Activated T-cell treated with anti-CD3 and anti-CD28 coated beads, Interleukin-2, amount 50 U/mL, for 24 hours (primary cell): ENCODE measurements at regions not wholly inside any gene's neighbourhood (a gene's known extent, or its start where the extent isn't known, plus 50 kb on each side); places are given as distances from the start of the nearest gene placed in this dataset.

Experiments used
- DNase-seq: peaks from one replicate; pipeline ENCODE4 v3.0.0-alpha.2; 2020
- H3K27ac Mint-ChIP-seq: 2 replicates; pipeline ENCODE4 v1.8.0; 2020; ENCODE audit warnings: mild to moderate bottlenecking, mixed read lengths
- H3K27me3 Mint-ChIP-seq: 2 replicates; pipeline ENCODE4 v1.8.0; 2020; ENCODE audit warnings: mixed read lengths
- H3K36me3 Mint-ChIP-seq: 2 replicates; pipeline ENCODE4 v1.8.0; 2020; ENCODE audit warnings: low read depth, mixed read lengths
- H3K4me1 Mint-ChIP-seq: 2 replicates; pipeline ENCODE4 v1.8.0; 2020; ENCODE audit warnings: low read depth, mixed read lengths
- H3K4me3 Mint-ChIP-seq: 2 replicates; pipeline ENCODE4 v1.8.0; 2020; ENCODE audit warnings: mild to moderate bottlenecking, moderate library complexity, mixed read lengths
- H3K9me3 Mint-ChIP-seq: 2 replicates; pipeline ENCODE4 v1.8.0; 2020; ENCODE audit warnings: mixed read lengths

GRCh38 chr15:94177112-94177511 lies 54.2 kb upstream of the MCTP2 start:
- Mint-ChIP-seq H3K27ac (peak overlapping the region; percentile 4), H3K4me1 (peaks cover 37% of the 10 kb centered on the region), H3K9me3 (peaks cover 4% of the 10 kb centered on the region), H3K4me3 (no peak overlapping the region), H3K27me3 (peaks cover 22% of the 10 kb centered on the region), H3K36me3 (no peaks in the 10 kb centered on the region)
- no peak for DNase-seq

DNA sequence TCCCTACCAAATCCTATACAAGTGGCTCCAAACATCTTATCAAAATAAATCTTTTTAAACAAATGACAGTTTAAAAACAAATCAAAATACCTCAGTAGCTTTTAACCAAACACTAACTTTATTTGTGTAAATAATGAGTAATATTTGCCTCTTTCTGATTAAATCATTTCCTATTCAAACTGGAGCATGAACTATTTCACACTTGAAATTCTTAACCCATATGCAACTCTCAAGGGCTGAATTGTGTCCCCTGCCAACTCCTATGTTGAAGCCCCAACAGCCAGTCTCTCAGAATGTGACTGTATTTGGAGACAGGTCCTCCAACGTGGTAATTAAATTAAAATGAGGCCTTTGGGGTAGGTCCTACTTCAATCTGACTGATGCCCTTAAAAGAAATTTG lies 55.9 kb upstream of the MCTP2 start:
- Mint-ChIP-seq H3K4me1 (peaks cover 37% of the 10 kb centered on the region), H3K4me3 (no peak overlapping the region), H3K27me3 (peaks cover 27% of the 10 kb centered on the region), H3K27ac (no peak overlapping the region), H3K9me3 (peaks cover 4% of the 10 kb centered on the region), H3K36me3 (no peaks in the 10 kb centered on the region)
- DNase-seq, result no peak

DNA sequence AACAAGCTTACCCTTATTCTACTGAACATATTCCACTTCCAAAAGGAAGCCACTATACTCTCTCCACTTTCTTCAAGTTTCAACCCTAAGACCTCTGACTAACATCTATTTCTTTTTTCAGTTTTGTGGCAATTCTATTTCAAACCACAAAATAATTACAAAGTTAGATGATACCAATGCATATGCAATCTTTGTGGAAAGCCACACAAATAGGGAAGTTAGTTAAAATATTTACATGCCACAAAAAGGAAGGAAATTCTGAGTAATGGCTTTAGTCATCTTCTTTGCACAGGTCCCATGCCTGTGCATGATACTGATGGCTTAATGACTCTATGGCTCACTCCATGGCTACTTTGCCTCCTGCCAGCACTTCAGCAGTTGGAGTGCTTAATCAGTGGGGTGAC lies 57.0 kb upstream of the MCTP2 start:
- Mint-ChIP-seq H3K27ac (peak overlapping the region; percentile 73), H3K4me3 (no peak overlapping the region), H3K9me3 (peaks cover 4% of the 10 kb centered on the region), H3K36me3 (no peaks in the 10 kb centered on the region), H3K4me1 (peaks cover 37% of the 10 kb centered on the region), H3K27me3 (peaks cover 27% of the 10 kb centered on the region)
- DNase-seq, result no peak

- Mint-ChIP-seq H3K9me3 (peaks cover 4% of the 10 kb centered on the region), H3K4me1 (peaks cover 5% of the 10 kb centered on the region), H3K4me3 (no peak overlapping the region), H3K27ac (no peak overlapping the region), H3K36me3 (no peaks in the 10 kb centered on the region), H3K27me3 (peaks cover 25% of the 10 kb centered on the region)
- no peak for DNase-seq
Measured at GRCh38 chr15:94168250-94168649, 63.1 kb upstream of the MCTP2 start.

DNA sequence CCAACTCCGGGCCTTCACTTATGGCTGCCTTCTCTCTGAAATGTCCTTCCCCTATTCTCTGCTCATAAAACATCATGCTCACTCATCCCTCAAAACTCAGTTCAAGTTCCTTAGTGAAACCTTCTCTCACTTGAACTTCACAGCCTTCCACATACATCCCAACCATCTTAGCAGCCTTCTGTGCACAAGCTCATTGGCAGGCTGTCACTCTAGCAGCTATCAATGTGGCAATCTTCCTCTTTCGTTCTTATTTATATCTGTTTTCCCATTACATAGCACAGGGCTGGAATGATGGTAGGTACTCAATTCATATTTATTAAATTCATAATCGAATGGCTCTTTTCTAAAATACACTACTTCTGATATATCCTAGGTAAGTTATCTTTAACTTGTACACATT lies 66.4 kb upstream of the MCTP2 start:
- peaks cover 18% of the 10 kb centered on the region for H3K27me3 Mint-ChIP-seq
- H3K9me3 Mint-ChIP-seq, result no peaks in the 10 kb centered on the region
- no peak overlapping the region for H3K27ac Mint-ChIP-seq
- no peak for DNase-seq
- no peaks in the 10 kb centered on the region for H3K36me3 Mint-ChIP-seq
- no peak overlapping the region for H3K4me3 Mint-ChIP-seq
- H3K4me1 Mint-ChIP-seq, result no peaks in the 10 kb centered on the region

DNA sequence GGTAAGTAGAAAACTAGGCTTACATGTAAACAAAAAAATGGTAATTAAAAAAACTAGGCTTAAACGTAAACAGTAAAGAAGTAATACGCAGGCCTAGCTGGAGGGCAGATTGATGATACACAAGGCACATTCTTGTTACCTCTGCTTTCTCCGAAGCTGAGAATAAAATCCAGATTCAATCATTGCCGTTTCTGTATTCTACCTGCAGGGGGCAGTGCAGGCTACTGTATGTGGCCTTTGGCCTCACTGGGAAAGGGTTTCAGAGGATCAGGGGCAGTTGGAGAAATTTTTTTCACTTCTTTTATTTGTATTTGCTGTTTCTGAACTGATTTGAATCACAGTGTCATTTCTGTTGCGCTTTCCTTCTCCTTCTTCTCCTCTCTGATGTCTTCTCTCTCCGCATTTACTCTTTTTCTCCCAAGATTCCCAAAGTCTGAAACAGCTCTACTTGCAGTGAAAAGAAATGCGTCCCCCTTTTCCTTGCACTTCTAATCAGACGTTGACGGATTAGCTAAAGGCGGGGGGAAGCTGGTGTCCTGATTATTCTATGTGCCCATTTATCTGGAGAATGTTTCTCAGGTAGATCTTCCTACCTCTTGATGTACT lies 67.1 kb upstream of the MCTP2 start:
- H3K4me3 Mint-ChIP-seq, result no peak overlapping the region
- H3K27me3 Mint-ChIP-seq, result peaks cover 18% of the 10 kb centered on the region
- no peak overlapping the region for H3K27ac Mint-ChIP-seq

GRCh38 chr15:94162939-94163338 lies 68.4 kb upstream of the MCTP2 start:
- H3K4me3 Mint-ChIP-seq, result no peak overlapping the region
- H3K27ac Mint-ChIP-seq, result no peak overlapping the region
- H3K9me3 Mint-ChIP-seq, result no peaks in the 10 kb centered on the region
- DNase-seq, result no peak
- no peaks in the 10 kb centered on the region for H3K36me3 Mint-ChIP-seq
- peaks cover 18% of the 10 kb centered on the region for H3K27me3 Mint-ChIP-seq
- no peaks in the 10 kb centered on the region for H3K4me1 Mint-ChIP-seq

More for the DNA sequence above, 67.1 kb upstream of the MCTP2 start:
- H3K36me3 Mint-ChIP-seq, result no peaks in the 10 kb centered on the region
- DNase-seq, result peak; percentile 61
- no peaks in the 10 kb centered on the region for H3K9me3 Mint-ChIP-seq
- no peaks in the 10 kb centered on the region for H3K4me1 Mint-ChIP-seq

DNA sequence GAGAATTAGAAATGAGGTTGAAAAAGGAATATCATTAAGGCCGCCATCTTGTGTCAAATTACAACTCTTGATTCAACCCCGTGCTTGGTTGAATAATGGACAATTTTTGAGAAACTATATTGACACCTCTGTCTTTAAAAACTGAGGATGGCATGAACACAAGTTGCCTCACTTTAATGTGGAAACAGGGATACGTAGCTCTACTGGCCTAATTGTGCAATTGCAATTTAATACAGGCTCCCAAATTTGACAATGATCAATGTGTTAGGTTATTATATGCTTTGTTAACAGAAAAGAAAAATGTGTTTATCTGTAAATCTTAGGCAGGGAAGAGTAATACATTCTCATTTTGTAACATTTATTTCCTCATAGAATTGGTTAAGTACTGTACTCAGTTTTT lies 77.1 kb upstream of the MCTP2 start:
- Mint-ChIP-seq H3K36me3 (no peaks in the 10 kb centered on the region), H3K27ac (no peak overlapping the region), H3K4me3 (no peak overlapping the region), H3K27me3 (peaks cover 39% of the 10 kb centered on the region), H3K9me3 (peaks cover 2% of the 10 kb centered on the region), H3K4me1 (no peaks in the 10 kb centered on the region)
- DNase-seq, result no peak

- no peak overlapping the region for H3K4me3 Mint-ChIP-seq
- peaks cover 3% of the 10 kb centered on the region for H3K9me3 Mint-ChIP-seq
- H3K4me1 Mint-ChIP-seq, result no peaks in the 10 kb centered on the region
- H3K27ac Mint-ChIP-seq, result no peak overlapping the region
- H3K36me3 Mint-ChIP-seq, result no peaks in the 10 kb centered on the region
- peaks cover 32% of the 10 kb centered on the region for H3K27me3 Mint-ChIP-seq
- no peak for DNase-seq
Measured at GRCh38 chr15:94145046-94145445, 86.3 kb upstream of the MCTP2 start.

DNA sequence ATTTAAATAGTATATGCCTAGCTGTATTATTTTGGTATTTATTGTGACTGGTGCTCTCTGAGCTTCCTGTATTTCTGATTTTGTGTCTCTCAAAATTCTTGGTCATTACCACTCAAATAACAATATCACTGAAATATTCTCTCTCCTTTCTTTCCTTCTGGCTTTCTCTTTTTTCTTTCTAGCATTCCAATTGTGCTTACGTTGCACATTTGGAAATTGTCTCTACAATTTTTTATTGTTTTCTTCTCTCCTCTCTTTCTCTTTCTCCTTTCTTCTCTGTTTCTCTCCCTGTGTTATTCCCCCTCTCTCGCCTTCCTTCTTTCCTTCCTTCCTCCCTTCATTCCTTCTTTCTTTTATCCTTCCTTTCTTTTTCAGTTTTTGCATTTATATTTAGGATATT lies 89.6 kb upstream of the MCTP2 start:
- Mint-ChIP-seq H3K27me3 (peaks cover 36% of the 10 kb centered on the region), H3K27ac (no peak overlapping the region), H3K36me3 (no peaks in the 10 kb centered on the region), H3K9me3 (no peaks in the 10 kb centered on the region), H3K4me1 (no peaks in the 10 kb centered on the region), H3K4me3 (no peak overlapping the region)
- DNase-seq, result no peak

GRCh38 chr15:94135486-94136147 lies 95.7 kb upstream of the MCTP2 start:
- Mint-ChIP-seq H3K27me3 (peaks cover 53% of the 10 kb centered on the region), H3K4me1 (no peaks in the 10 kb centered on the region), H3K9me3 (no peaks in the 10 kb centered on the region), H3K27ac (no peak overlapping the region), H3K4me3 (no peak overlapping the region), H3K36me3 (no peaks in the 10 kb centered on the region)
- DNase-seq, result no peak

DNA sequence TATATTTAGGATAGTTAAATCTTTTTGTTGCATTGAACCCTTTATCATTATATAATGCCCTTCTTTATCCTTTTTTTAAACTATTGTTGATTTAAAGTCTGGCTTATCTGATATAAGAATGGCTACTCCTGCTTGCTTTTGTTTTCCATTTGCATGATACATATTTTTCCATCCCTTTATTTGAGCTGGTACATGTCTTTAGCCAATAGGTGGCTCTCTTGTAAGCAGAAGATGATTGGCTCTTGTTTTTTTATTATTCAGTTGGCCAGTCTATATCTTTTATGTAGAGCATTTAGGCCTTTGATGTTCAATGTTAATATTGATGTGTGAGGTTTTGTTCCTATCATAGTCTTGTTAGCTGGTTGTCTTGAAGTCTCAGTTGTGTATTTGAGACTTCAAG lies 99.5 kb upstream of the MCTP2 start:
- no peak for DNase-seq
- H3K4me1 Mint-ChIP-seq, result no peaks in the 10 kb centered on the region
- H3K27ac Mint-ChIP-seq, result no peak overlapping the region
- H3K9me3 Mint-ChIP-seq, result no peaks in the 10 kb centered on the region
- H3K27me3 Mint-ChIP-seq, result peaks cover 35% of the 10 kb centered on the region
- H3K4me3 Mint-ChIP-seq, result no peak overlapping the region
- H3K36me3 Mint-ChIP-seq, result no peaks in the 10 kb centered on the region

DNA sequence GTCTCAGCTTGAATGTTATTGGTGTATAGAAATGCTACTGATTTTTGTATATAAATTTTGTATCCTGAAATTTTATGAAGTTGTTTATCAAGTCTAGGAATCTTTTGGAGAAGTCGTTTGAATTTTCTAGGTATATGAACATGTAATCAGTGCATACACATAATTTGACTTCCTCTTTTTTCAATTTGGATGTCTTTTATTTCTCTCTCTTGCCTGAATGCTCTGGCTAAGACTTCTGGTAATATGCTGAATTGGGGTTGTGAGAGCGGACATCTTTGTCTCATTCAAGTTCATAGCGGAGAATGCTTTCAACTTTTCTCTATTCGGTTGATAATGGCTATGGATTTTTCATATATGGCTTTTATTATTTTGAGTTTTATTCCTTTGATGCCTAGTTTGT lies 100.9 kb upstream of the MCTP2 start:
- Mint-ChIP-seq H3K27me3 (peaks cover 32% of the 10 kb centered on the region), H3K27ac (no peak overlapping the region), H3K9me3 (no peaks in the 10 kb centered on the region), H3K36me3 (no peaks in the 10 kb centered on the region), H3K4me3 (no peak overlapping the region), H3K4me1 (no peaks in the 10 kb centered on the region)
- no peak for DNase-seq

DNA sequence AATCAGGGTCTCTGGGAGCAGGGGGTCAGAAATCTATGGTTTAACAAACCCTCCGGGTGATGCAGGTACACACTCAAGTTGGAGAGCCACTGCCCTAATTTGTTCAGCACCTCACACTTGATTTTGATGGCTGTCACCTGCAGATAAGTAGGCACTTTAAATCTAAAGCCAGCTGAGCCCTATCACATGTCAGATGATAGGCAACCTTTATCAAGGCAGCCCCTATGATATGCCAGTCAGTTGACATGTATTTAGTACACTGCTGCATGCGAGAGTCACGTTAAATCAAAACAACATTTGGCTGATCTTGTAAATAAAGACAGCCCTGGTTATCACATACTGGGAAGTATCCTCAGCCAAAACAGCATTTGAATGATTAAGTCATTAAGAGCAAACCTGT lies 104.4 kb upstream of the MCTP2 start:
- H3K4me1 Mint-ChIP-seq, result no peaks in the 10 kb centered on the region
- H3K9me3 Mint-ChIP-seq, result no peaks in the 10 kb centered on the region
- H3K27ac Mint-ChIP-seq, result no peak overlapping the region
- H3K36me3 Mint-ChIP-seq, result no peaks in the 10 kb centered on the region
- no peak overlapping the region for H3K4me3 Mint-ChIP-seq
- H3K27me3 Mint-ChIP-seq, result peaks cover 12% of the 10 kb centered on the region
- no peak for DNase-seq

DNA sequence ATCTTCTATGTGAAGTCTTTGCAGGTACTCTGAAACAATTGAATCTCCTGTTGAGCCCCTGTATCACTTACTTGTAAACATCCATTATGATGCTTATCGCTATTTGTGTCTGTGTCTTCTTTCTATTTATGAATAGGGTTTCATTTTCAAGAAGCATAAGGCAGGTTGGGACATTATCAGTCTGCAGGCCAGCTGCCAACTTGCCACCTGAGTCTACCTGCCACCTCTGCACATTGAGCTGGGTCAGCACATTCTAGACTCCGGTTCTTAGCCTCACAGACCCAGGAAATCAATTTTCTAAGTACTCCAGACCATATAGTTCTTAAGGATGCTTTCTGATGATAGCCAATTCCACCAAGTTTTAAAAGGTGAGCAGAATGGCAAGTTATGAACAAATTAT lies 105.7 kb upstream of the MCTP2 start:
- no peak for DNase-seq
- no peaks in the 10 kb centered on the region for H3K36me3 Mint-ChIP-seq
- no peak overlapping the region for H3K27ac Mint-ChIP-seq
- H3K4me1 Mint-ChIP-seq, result no peaks in the 10 kb centered on the region
- no peak overlapping the region for H3K4me3 Mint-ChIP-seq
- H3K9me3 Mint-ChIP-seq, result no peaks in the 10 kb centered on the region
- H3K27me3 Mint-ChIP-seq, result peaks cover 3% of the 10 kb centered on the region

DNA sequence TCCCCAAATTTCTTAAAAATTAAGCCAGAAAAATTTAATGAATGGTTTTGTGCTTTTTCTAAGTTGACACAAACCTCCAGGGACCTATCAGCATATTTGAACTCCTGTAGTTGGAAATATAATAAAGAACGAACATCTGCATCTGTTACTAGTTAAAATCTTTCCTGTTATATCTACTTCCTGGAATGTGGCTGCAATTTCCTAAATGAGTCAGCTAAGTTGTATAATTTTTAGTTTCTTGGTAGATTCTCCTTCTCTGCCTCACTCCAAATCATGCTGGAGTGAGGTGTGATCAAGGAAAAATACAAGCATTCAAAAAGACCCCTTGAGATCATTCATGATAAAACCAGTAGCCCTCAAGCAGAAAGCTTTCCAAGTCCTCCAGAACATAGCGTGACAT lies 106.2 kb upstream of the MCTP2 start:
- Mint-ChIP-seq H3K4me1 (no peaks in the 10 kb centered on the region), H3K36me3 (no peaks in the 10 kb centered on the region), H3K9me3 (no peaks in the 10 kb centered on the region), H3K27ac (no peak overlapping the region), H3K27me3 (no peaks in the 10 kb centered on the region), H3K4me3 (no peak overlapping the region)
- DNase-seq, result no peak
